B cell (primary cell): ENCODE measurements at regions not wholly inside any gene's neighbourhood (a gene's known extent, or its start where the extent isn't known, plus 50 kb on each side); places are given as distances from the start of the nearest gene placed in this dataset.
"Not testable (repeated sequence)": the region's sequence is repeated elsewhere in the genome, so short reads cannot be mapped to it uniquely, and the experiment has no call there.

Source experiments
- ATAC-seq: fragments of 200-7000 bp; cut with Tn5 transposase; one replicate; pipeline ENCODE4 v1.10.0; 2021; ENCODE audit warnings: low read depth, mild to moderate bottlenecking, moderate number of reproducible peaks, moderate library complexity
- CTCF ChIA-PET: fragments of 350-600 bp; sonication (Branson Sonifier 250); formaldehyde crosslinking; loops from one replicate; lab custom pipeline; 2021; ENCODE audit warnings: antibody characterized with exemption, inconsistent platforms; lab: Charles Lee
- POLR2A ChIA-PET: fragments of 350-600 bp; sonication (Branson Sonifier 250); formaldehyde crosslinking; loops from one replicate; lab custom pipeline; 2021; ENCODE audit warnings: antibody characterized with exemption; lab: Charles Lee
- DNase-seq: peaks from one replicate; pipeline ENCODE4 v3.0.0; 2013
- H2AFZ ChIP-seq: 2 replicates; pipeline ENCODE4 v1.6.1; 2012; ENCODE audit warnings: mild to moderate bottlenecking, low read depth, low read length; ENCODE audit not compliant: insufficient read depth, poor library complexity, severe bottlenecking
- H3K27ac ChIP-seq, 2 donors: 1 replicate in 1 of 2; 2 replicates in 1 of 2; pipeline ENCODE4 v1.5.1; 2012 to 2013; ENCODE audit warnings: low read length in 2 of 2, mild to moderate bottlenecking in 2 of 2, moderate library complexity in 1 of 2
- H3K27me3 ChIP-seq, 4 experiments: fragments of 200-600 bp in 1 of 4; sonication (generic) in 1 of 4; replicated peaks in 1 of 4; 1 replicate in 2 of 4; 2 replicates in 2 of 4; pipeline versions ENCODE4 v1.6.1 to v1.7.0; 2013 to 2016; ENCODE audit warnings: low read length in 3 of 4, mild to moderate bottlenecking in 2 of 4, mixed read lengths in 1 of 4, moderate library complexity in 1 of 4; ENCODE audit not compliant: insufficient read depth in 4 of 4, control insufficient read depth in 3 of 4; ENCODE audit errors: control extremely low read depth in 1 of 4
- H3K36me3 ChIP-seq, 2 experiments: replicated peaks in 1 of 2; 1 replicate in 1 of 2; 2 replicates in 1 of 2; pipeline versions ENCODE4 v1.6.1 to v1.7.1; 2013; ENCODE audit warnings: low read length in 1 of 2; ENCODE audit not compliant: insufficient read depth in 2 of 2, control insufficient read depth in 1 of 2; ENCODE audit errors: control extremely low read depth in 1 of 2, extremely low read depth in 1 of 2
- H3K4me1 ChIP-seq, 2 donors: fragments of 200-600 bp in 1 of 2; sonication (generic) in 1 of 2; 1 replicate in 1 of 2; 2 replicates in 1 of 2; pipeline versions ENCODE4 v1.5.1 to v1.6.1; 2013 to 2017; ENCODE audit warnings: low read length in 2 of 2; ENCODE audit not compliant: control insufficient read depth in 2 of 2, insufficient read depth in 2 of 2
- H3K4me2 ChIP-seq: replicated peaks from 2 replicates; pipeline ENCODE3; 2012; ENCODE audit warnings: mild to moderate bottlenecking, low read depth, low read length; ENCODE audit not compliant: poor library complexity, severe bottlenecking
- H3K4me3 ChIP-seq, 5 experiments: fragments of 200-600 bp in 1 of 5; sonication (generic) in 1 of 5; 1 replicate in 3 of 5; 2 replicates in 2 of 5; pipeline versions ENCODE4 v1.5.1 to v1.7.0; 2011 to 2016; ENCODE audit warnings: low read length in 4 of 5, mild to moderate bottlenecking in 4 of 5, low read depth in 2 of 5, control low read depth in 1 of 5, moderate library complexity in 1 of 5; ENCODE audit not compliant: insufficient read depth in 1 of 5; ENCODE audit errors: control extremely low read depth in 1 of 5, extremely low read depth in 1 of 5
- H3K79me2 ChIP-seq: fragments of 200-600 bp; sonication (generic); one replicate; pipeline ENCODE4 v1.6.0; 2016; ENCODE audit warnings: low read length; ENCODE audit not compliant: control insufficient read depth, insufficient read depth
- H3K9ac ChIP-seq: fragments of 200-600 bp; sonication (generic); 2 replicates; pipeline ENCODE4 v1.6.1; 2017; ENCODE audit warnings: mild to moderate bottlenecking, low read length, moderate library complexity
- H3K9me3 ChIP-seq, 3 donors: one replicate each; pipeline versions ENCODE4 v1.6.1 to v1.7.1; 2013; ENCODE audit warnings: low read length in 2 of 3; ENCODE audit not compliant: control insufficient read depth in 2 of 3, insufficient read depth in 1 of 3; ENCODE audit errors: control extremely low read depth in 1 of 3
- H4K20me1 ChIP-seq: 2 replicates; pipeline ENCODE4 v1.6.0; 2012; ENCODE audit warnings: mild to moderate bottlenecking, low read length; ENCODE audit not compliant: insufficient read depth, control insufficient read depth, poor library complexity, severe bottlenecking
- H3K27ac Mint-ChIP-seq: one replicate; pipeline ENCODE4 v1.8.0; 2021; ENCODE audit warnings: mixed read lengths
- H3K27me3 Mint-ChIP-seq: one replicate; pipeline ENCODE4 v1.8.0; 2021; ENCODE audit warnings: mixed read lengths
- H3K4me1 Mint-ChIP-seq: one replicate; pipeline ENCODE4 v1.8.0; 2021; ENCODE audit warnings: mixed read lengths
- H3K4me3 Mint-ChIP-seq: one replicate; pipeline ENCODE4 v1.8.0; 2021; ENCODE audit warnings: mixed read lengths
- H3K9me3 Mint-ChIP-seq: one replicate; pipeline ENCODE4 v1.8.0; 2022; ENCODE audit warnings: mixed read lengths; ENCODE audit not compliant: insufficient read depth
- CTCF ChIP-seq: fragments of 200-600 bp; IDR thresholded peaks from one replicate; pipeline ENCODE4 v1.8.0; 2022; ENCODE audit warnings: antibody characterized with exemption, mild to moderate bottlenecking
- EZH2 ChIP-seq: IDR thresholded peaks from 2 replicates; pipeline ENCODE4 v1.6.1; 2012; ENCODE audit warnings: borderline replicate concordance, low read depth, mild to moderate bottlenecking, moderate library complexity, low read length; ENCODE audit not compliant: insufficient read depth, poor library complexity, severe bottlenecking
- WGBS: methylation state at CpG from one replicate; pipeline ENCODE4 v1.1.5; 2013; ENCODE audit warnings: missing lambda C conversion rate; ENCODE audit not compliant: insufficient coverage; 5-methylcytosine and 5-hydroxymethylcytosine counted together
- intact Hi-C: fragments of 100-400 bp; cut with micrococcal nuclease; formaldehyde crosslinking; loops from one replicate; pipeline ENCODE4 v1.10.0; 2022

DNA sequence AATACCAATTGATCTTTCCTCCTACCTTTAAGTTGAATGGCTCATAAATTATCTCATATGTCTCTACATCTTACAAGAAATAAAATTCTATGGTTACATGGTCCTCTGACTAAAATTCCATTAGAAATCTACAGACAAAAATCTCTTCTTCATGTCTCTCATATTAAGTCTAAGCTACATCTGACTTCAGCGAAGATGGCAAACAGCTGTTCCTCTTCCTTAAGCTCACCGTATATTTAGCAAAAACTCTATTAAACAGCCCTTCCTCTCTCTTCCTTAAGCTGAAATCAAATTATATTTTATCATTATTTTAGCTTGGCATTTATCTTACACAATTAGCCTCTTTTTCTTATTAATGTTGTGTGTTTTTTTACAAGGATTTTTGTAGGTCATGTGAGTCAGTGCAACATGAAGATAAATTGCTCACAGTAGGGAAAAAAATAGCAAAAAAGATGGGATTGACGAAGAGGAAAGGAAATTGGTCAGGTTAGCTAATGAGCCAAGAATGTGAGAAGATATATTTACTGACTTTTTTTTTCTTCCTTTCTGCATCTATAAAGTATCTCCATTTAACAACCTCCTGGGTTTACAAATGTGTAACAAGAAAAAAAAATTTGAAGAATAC is 2412.8 kb downstream of the ARAP2 start:
- CTCF ChIA-PET = no interaction called here

GRCh38 chr4:33835764-33836163 is 2408.6 kb downstream of the ARAP2 start:
- H3K27ac Mint-ChIP-seq, H3K9ac ChIP-seq, H3K9me3 Mint-ChIP-seq, DNase-seq, H4K20me1 ChIP-seq, H3K4me3 ChIP-seq, intact Hi-C loops, H3K9me3 ChIP-seq, H3K4me1 ChIP-seq, H3K4me3 Mint-ChIP-seq, CTCF ChIA-PET, H2AFZ ChIP-seq, POLR2A ChIA-PET, H3K27me3 ChIP-seq, H3K36me3 ChIP-seq, H3K79me2 ChIP-seq, ATAC-seq, H3K4me2 ChIP-seq, H3K27ac ChIP-seq, H3K4me1 Mint-ChIP-seq, H3K27me3 Mint-ChIP-seq: not testable (repeated sequence)
- WGBS = no CpG with 5 or more reads among the region's 3 CpGs

More for the DNA sequence above, 2412.8 kb downstream of the ARAP2 start:
- intact Hi-C loops = no loop called here
- 90% methylated on average over 2 of the region's 3 CpGs for WGBS
- no peak overlapping the region for H3K4me2 ChIP-seq
- H3K27ac ChIP-seq = no peak overlapping the region
- ATAC-seq (no peak), DNase-seq (no peak)
- H3K27me3 Mint-ChIP-seq = no peaks in the 10 kb centered on the region
- H3K4me1 Mint-ChIP-seq = no peaks in the 10 kb centered on the region
- POLR2A ChIA-PET = no interaction called here
- TF ChIP-seq EZH2 = no peak
- TF ChIP-seq CTCF = no peak
- peaks cover 4% of the 10 kb centered on the region for H3K9me3 Mint-ChIP-seq
- H3K4me3 Mint-ChIP-seq = no peak overlapping the region
- H3K27me3 ChIP-seq = no peaks in the 10 kb centered on the region
- no peaks in the 10 kb centered on the region for H4K20me1 ChIP-seq
- H3K4me1 ChIP-seq = no peaks in the 10 kb centered on the region
- no peak overlapping the region for H3K27ac Mint-ChIP-seq
- H3K36me3 ChIP-seq = no peaks in the 10 kb centered on the region
- no peak overlapping the region for H2AFZ ChIP-seq
- no peaks in the 10 kb centered on the region for H3K79me2 ChIP-seq
- H3K9ac ChIP-seq = no peak overlapping the region
- H3K4me3 ChIP-seq = no peak overlapping the region
- H3K9me3 ChIP-seq = no peaks in the 10 kb centered on the region
